Nephron progenitor cell (in vitro differentiated cells): ENCODE measurements at regions not wholly inside any gene's neighbourhood (a gene's known extent, or its start where the extent isn't known, plus 50 kb on each side); places are given as distances from the start of the nearest gene placed in this dataset.

Experiments
- DNase-seq: peaks from one replicate; pipeline ENCODE4 v3.0.0; 2021
- H3K27ac Mint-ChIP-seq: 2 replicates; pipeline ENCODE4 v1.8.0; 2021; ENCODE audit warnings: mild to moderate bottlenecking, moderate library complexity, mixed read lengths
- H3K27me3 Mint-ChIP-seq: 2 replicates; pipeline ENCODE4 v1.8.0; 2021; ENCODE audit warnings: mild to moderate bottlenecking, low read depth, mixed read lengths; ENCODE audit not compliant: poor library complexity
- H3K36me3 Mint-ChIP-seq: 2 replicates; pipeline ENCODE4 v1.8.0; 2021; ENCODE audit warnings: low read depth, mixed read lengths
- H3K4me1 Mint-ChIP-seq: 2 replicates; pipeline ENCODE4 v1.8.0; 2021; ENCODE audit warnings: mixed read lengths
- H3K4me3 Mint-ChIP-seq: 2 replicates; pipeline ENCODE4 v1.8.0; 2021; ENCODE audit warnings: mild to moderate bottlenecking, moderate library complexity, mixed read lengths
- H3K9me3 Mint-ChIP-seq: 2 replicates; pipeline ENCODE4 v1.8.0; 2021; ENCODE audit warnings: mild to moderate bottlenecking, moderate library complexity, mixed read lengths
- TF ChIP-seq, protein P1 (sequence below): fragments of 200-600 bp; sonication (generic); IDR thresholded peaks from 2 replicates; pipeline ENCODE4 v1.5.0; 2021; ENCODE audit warnings: antibody characterized with exemption

DNA sequence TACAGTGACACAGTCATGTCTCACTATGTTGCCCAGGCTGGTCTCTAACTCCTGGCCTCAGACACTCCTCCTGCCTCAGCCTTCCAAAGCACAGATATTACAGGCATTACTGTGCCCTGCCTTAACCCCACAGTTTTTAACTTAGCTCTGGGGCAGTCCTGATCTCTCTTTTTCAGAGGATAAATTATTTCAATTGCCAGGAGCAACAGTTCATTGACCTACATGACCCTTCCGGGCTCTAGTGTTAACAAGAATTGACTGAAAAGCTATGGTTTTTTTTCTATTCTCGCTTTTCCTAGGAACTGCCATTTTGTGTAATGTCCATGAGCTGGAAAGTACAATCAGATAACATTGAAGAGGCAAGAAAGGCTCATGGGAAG is 92.8 kb downstream of the HNRNPLL start:
- TF ChIP-seq, protein P1, sequence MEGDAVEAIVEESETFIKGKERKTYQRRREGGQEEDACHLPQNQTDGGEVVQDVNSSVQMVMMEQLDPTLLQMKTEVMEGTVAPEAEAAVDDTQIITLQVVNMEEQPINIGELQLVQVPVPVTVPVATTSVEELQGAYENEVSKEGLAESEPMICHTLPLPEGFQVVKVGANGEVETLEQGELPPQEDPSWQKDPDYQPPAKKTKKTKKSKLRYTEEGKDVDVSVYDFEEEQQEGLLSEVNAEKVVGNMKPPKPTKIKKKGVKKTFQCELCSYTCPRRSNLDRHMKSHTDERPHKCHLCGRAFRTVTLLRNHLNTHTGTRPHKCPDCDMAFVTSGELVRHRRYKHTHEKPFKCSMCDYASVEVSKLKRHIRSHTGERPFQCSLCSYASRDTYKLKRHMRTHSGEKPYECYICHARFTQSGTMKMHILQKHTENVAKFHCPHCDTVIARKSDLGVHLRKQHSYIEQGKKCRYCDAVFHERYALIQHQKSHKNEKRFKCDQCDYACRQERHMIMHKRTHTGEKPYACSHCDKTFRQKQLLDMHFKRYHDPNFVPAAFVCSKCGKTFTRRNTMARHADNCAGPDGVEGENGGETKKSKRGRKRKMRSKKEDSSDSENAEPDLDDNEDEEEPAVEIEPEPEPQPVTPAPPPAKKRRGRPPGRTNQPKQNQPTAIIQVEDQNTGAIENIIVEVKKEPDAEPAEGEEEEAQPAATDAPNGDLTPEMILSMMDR, result no peak
- Mint-ChIP-seq H3K27ac (peak overlapping the region; percentile 42), H3K36me3 (no peaks in the 10 kb centered on the region), H3K4me1 (peaks cover 40% of the 10 kb centered on the region), H3K4me3 (no peak overlapping the region), H3K9me3 (no peaks in the 10 kb centered on the region), H3K27me3 (peaks cover 11% of the 10 kb centered on the region)
- DNase-seq, result no peak

DNA sequence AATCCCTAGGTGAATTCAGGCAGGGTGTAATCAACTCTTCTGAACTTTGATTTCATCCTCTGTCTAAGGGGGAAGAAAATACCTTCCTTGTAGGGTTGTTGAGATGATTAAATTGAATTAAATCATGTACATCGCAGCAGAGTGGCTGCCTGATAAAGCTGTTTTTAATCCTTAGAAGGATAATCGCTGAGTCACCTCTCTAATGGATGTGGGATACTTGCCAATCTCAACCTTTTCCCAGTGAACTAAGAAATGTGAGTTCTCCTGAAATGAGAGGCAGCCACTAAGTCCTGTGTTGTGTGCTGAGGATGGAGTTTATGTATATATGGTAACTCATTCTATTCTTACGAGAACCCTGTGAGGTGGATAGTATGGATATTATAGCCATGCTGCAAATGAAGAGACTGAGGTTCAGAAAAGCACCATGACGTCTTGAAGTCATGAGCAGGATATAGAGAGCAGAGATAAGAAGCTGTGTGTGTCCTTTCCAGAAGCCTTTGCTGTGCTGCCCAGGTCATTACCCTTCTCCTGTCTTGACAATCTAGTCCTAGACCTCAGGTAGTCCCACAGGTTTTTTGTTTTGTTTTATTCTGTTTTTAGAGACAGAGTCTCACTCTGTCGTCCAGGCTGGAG is 93.3 kb downstream of the HNRNPLL start:
- Mint-ChIP-seq H3K4me1 (peaks cover 35% of the 10 kb centered on the region), H3K36me3 (no peaks in the 10 kb centered on the region), H3K27ac (no peak overlapping the region), H3K9me3 (no peaks in the 10 kb centered on the region), H3K4me3 (no peak overlapping the region), H3K27me3 (peaks cover 11% of the 10 kb centered on the region)
- TF ChIP-seq, protein P1, result no peak
- no peak for DNase-seq

DNA sequence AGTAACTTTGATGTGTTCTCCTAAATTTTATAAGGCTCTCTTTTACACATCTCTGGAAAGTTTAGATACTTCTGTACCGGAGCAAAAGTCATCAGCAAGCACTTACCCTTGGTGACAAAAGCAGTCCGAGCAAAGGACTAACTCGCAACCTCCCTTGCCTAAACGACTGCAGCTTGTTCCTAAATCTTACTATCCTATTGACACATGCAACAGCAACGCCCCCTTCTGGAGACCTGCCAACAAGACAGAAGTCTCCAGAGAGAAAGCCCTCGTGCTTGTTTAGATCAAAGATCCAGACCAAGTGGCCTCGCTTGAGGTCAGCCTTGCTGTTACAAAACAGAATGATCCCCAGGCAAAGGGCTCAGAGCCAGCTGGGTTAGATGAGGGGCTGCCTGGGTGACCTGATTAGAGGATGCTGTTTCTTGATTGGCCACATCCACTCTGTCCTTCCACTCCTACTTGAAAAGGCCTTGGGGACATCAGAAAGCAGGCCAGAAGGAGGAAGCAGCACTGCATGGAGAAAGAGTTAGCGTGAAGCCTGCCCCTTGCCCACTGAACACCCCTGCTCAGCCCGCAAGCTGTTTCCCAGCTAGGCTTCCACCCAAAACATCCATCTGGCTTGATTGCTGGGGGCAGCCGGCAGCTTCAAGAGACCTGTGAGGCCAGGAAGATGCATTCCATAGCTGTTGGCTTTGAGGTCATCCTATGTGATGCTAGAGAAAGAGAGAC is 94.3 kb downstream of the HNRNPLL start:
- no peak overlapping the region for H3K4me3 Mint-ChIP-seq
- H3K36me3 Mint-ChIP-seq, result no peaks in the 10 kb centered on the region
- TF ChIP-seq, protein P1, result peak; percentile 79
- H3K9me3 Mint-ChIP-seq, result peaks cover 4% of the 10 kb centered on the region
- H3K27ac Mint-ChIP-seq, result no peak overlapping the region
- H3K27me3 Mint-ChIP-seq, result peaks cover 11% of the 10 kb centered on the region
- peak; percentile 86 for DNase-seq
- peaks cover 27% of the 10 kb centered on the region for H3K4me1 Mint-ChIP-seq

DNA sequence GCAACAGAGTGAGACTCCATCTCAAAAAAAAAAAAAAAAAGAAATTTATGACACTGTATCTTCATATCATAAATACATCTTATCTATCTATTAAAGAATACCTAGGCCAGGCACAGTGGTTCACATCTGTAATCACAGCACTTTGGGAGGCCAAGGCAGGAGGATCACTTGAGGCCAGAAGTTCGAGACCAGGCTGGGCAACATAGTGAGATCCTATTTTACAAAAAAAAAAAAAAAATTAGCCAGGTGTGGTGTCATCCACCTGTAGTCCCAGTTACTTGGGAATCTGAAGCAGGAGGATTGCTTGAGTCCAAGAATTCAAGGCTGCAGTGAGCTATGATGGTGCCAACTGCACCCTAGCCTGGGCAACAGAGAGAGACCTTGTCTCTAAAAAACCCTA is 95.0 kb downstream of the HNRNPLL start:
- DNase-seq, result no peak
- H3K4me3 Mint-ChIP-seq, result no peak overlapping the region
- H3K27me3 Mint-ChIP-seq, result peaks cover 10% of the 10 kb centered on the region

DNA sequence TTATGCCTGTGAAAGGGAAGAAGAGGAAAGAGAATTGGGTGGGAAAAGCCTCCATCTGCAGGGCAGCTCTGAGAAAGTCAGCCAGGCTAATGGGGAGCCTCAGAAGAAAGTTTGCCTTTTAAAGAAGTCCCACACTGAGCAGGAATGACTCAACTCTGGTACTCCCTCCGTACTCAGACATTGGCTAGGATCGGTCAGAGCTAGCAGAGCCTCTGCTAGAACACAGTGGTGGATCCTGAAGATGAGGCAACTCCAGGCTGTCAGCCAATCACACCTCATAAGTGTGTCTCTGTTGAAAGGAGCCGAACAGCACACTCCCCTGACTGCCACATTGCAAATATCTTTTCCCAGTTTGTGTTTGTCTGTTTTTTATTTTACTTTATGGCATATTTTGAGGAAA is 96.9 kb downstream of the HNRNPLL start:
- Mint-ChIP-seq H3K27ac (no peak overlapping the region), H3K4me1 (peaks cover 18% of the 10 kb centered on the region), H3K9me3 (peaks cover 27% of the 10 kb centered on the region), H3K27me3 (peaks cover 9% of the 10 kb centered on the region), H3K36me3 (peaks cover 7% of the 10 kb centered on the region), H3K4me3 (no peak overlapping the region)
- no peak for DNase-seq
- TF ChIP-seq, protein P1, result no peak

More for the DNA sequence above, 95.0 kb downstream of the HNRNPLL start:
- Mint-ChIP-seq H3K9me3 (peaks cover 12% of the 10 kb centered on the region), H3K4me1 (peaks cover 23% of the 10 kb centered on the region), H3K27ac (no peak overlapping the region), H3K36me3 (peaks cover 1% of the 10 kb centered on the region)
- TF ChIP-seq, protein P1, result no peak

DNA sequence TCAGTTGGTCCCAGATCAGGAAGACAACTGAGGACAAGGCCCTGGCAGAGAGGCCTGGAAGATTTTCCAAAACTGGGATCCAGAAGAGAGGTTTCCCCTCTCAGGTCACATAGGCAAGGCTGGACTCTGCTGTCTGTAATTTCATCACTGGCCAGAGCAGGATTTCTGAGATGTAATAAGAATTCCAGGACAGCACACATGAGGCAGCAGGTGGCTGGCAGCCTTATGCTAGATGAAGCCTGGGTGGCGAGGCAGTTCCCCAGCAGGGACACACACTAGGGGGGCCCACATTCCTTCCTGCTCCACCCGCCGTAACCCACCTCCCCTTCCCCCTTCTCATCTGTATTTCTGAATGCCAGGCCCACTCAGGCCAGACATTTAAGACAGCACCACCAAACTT is 98.6 kb downstream of the HNRNPLL start:
- TF ChIP-seq, protein P1, result no peak
- Mint-ChIP-seq H3K36me3 (peaks cover 9% of the 10 kb centered on the region), H3K9me3 (peaks cover 32% of the 10 kb centered on the region), H3K4me3 (no peak overlapping the region), H3K27me3 (peaks cover 13% of the 10 kb centered on the region), H3K4me1 (peaks cover 25% of the 10 kb centered on the region), H3K27ac (no peak overlapping the region)
- DNase-seq, result no peak
